NB4 (cell line): ENCODE measurements at regions not wholly inside any gene's neighbourhood (a gene's known extent, or its start where the extent isn't known, plus 50 kb on each side); places are given as distances from the start of the nearest gene placed in this dataset.

Experiments used
- DNase-seq: peaks from one replicate; pipeline ENCODE4 v3.0.0; 2010; ENCODE audit warnings: low read depth
- H3K4me3 ChIP-seq: one replicate; pipeline ENCODE4 v1.5.1; 2011; ENCODE audit warnings: mild to moderate bottlenecking, low read depth, low read length, moderate library complexity
- CTCF ChIP-seq: IDR thresholded peaks from one replicate; pipeline ENCODE4 v1.5.1; 2012; ENCODE audit warnings: low read depth, low read length
- MYC ChIP-seq: IDR thresholded peaks from 2 replicates; pipeline ENCODE4 v1.6.1; 2011; ENCODE audit warnings: low read depth, low read length
- POLR2A ChIP-seq: IDR thresholded peaks from 2 replicates; pipeline ENCODE4 v1.6.1; 2011; ENCODE audit warnings: mild to moderate bottlenecking; ENCODE audit not compliant: insufficient read length; ENCODE audit errors: extremely low read depth
- TF ChIP-seq, protein P1 (sequence below): IDR thresholded peaks from 2 replicates; pipeline ENCODE4 v1.6.1; 2011; ENCODE audit warnings: low read depth, low read length

DNA sequence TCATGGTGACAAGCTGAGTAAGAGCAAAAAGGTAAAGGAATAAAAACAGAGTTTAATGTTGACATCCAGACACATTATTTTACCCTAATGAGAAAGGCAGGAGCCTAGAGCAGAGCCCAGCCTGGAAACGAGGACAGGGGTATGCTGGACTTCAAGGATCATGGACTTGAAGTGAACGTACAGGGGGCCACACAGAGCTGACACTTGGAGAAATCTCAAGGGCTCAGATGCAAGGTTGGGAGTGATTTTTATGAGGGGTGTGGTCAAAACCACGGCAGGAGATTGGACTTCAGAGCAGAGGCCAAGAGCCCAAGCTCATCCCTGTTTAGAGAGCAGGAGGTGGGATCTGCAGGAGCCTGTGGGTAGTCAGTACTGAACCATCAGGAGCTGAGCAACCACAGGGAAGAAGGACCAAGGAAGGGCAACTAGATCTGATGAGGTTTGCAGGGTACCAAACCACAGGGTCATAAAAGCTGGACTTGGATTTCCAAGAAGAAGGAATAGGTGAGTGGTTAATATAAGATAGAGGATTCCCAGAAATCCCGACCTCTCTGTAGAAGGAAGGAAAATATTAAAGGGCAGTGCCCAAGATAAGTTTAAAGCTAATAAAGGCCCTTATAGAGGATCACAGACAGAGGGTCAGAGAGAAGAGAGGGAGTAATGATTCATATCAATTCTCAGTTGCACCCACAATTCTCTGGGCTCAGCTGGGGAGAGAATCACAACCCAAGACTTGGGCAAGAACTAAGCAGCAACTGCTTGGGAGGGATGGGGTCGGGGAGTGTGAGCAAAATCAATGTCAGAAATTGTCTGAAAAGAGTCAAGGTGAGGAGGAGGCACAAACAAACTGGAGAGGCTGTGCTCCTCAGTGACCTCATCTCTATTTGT, 331.7 kb downstream of the SOX9 start:
- DNase-seq: no peak
- H3K4me3 ChIP-seq: no peak overlapping the region
- TF ChIP-seq POLR2A (no peak), CTCF (no peak), MYC (no peak)
- TF ChIP-seq, protein P1, sequence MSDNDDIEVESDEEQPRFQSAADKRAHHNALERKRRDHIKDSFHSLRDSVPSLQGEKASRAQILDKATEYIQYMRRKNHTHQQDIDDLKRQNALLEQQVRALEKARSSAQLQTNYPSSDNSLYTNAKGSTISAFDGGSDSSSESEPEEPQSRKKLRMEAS: no peak

DNA sequence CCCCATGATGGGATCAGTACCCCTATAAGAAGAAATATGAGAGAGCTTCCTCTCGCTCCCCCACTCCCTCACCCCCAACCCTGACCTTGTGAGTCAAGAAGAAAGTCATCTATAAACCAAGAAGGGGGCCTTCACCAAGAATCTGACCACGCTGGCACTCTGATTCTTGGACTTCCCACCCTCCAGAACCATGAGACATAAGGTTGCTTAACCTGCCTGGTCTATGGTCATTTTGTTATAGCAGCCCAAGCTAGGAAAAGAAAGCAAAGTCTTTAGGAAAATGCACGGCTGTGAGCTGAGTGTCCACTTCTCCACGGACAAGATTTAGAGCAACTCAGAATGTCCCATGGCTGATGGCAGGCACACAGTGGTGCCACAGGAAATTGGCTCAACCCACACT, 333.5 kb downstream of the SOX9 start:
- DNase-seq: no peak
- TF ChIP-seq, protein P1: no peak
- TF ChIP-seq CTCF (no peak), POLR2A (no peak), MYC (no peak)
- H3K4me3 ChIP-seq: no peak overlapping the region

GRCh38 chr17:72455562-72455961, 334.7 kb downstream of the SOX9 start:
- TF ChIP-seq MYC (no peak), CTCF (no peak), POLR2A (no peak)
- TF ChIP-seq, protein P1: no peak
- no peak for DNase-seq
- H3K4me3 ChIP-seq: no peak overlapping the region

DNA sequence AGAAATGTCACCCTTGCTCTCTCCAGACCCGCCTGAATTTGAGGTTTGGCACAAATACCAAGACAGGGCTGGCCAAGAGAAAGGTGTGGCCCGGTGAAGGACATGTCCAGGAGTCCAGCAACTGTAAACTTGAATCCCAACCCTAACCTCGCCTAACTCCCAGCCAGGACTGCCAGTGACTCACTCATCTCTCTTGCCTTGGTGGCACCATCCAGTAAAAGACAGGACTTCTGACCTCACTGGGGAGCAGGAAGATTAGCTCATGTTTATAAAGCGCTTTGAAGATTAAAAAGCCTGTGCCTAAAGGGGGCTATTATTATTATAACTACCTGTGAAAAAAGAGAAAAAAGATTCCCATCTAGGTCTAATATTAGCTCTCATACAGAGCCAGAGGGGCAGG, 335.3 kb downstream of the SOX9 start:
- TF ChIP-seq, protein P1: no peak
- TF ChIP-seq MYC (no peak), CTCF (no peak), POLR2A (no peak)
- no peak for DNase-seq
- H3K4me3 ChIP-seq: no peak overlapping the region

DNA sequence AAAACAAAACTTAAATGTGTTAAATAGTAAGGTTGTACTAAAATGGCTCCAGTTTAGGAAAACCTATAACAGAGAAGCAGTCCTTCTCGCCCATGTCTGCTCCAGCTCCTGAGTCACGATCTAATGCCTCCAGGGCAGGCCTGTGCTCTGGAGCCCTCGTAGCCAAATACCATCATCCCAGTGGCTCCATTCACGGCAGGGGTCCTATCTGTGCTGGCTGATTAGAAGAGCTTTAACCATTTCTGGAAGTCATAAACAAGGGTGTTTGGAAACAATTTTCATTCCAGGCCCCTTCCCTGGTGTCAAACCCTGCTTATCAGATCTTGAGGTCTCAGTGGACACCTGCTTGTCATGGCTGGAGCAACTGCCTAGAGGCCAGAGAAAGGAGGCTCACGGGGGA, 336.9 kb downstream of the SOX9 start:
- no peak for DNase-seq
- no peak for TF ChIP-seq CTCF
- no peak overlapping the region for H3K4me3 ChIP-seq
